Left colon (tissue), 2 donors: ENCODE measurements at regions not wholly inside any gene's neighbourhood (a gene's known extent, or its start where the extent isn't known, plus 50 kb on each side); places are given as distances from the start of the nearest gene placed in this dataset.

Experiments
- ATAC-seq: fragments of 200-7000 bp; cut with Tn5 transposase; one replicate; pipeline ENCODE4 v1.9.1; 2020; ENCODE audit warnings: mild to moderate bottlenecking, moderate library complexity
- DNase-seq, 2 donors: peaks; one replicate each; pipeline ENCODE4 v3.0.0-alpha.2; 2020
- intact Hi-C, 2 donors: fragments of 100-400 bp; cut with DNase I in 1 of 2; cut with micrococcal nuclease in 1 of 2; formaldehyde crosslinking; loops; one replicate each; pipeline versions ENCODE4 v1.11.2 to v1.14.0; 2022; cut with DNase I, micrococcal nuclease
- donor health status: DM: no; HTN: no; CAD: no.
- donor health status: DM: yes; HTN: yes; CAD: no.

DNA sequence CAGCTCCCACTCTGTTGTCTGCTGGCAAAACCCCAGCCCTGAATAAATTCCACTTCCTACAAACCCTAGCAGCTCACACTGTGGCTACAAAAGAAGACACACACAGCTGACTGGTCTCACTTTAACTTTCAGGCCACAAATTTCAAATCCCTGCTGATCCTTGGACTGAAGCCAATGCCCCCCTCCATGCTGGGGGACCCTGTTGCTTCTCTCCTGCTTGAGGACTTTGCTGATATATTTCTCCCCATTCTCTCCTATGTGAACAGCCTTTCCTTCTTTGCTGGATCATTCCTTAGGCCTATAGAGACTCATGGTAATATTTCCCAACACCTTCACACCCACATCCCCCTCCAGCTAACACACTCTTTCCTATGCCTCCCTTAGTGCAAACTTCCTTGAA lies 79.6 kb upstream of the ADRA1B start:
- DNase-seq (no peak), ATAC-seq (no peak)
- intact Hi-C loops, result no loop called here

DNA sequence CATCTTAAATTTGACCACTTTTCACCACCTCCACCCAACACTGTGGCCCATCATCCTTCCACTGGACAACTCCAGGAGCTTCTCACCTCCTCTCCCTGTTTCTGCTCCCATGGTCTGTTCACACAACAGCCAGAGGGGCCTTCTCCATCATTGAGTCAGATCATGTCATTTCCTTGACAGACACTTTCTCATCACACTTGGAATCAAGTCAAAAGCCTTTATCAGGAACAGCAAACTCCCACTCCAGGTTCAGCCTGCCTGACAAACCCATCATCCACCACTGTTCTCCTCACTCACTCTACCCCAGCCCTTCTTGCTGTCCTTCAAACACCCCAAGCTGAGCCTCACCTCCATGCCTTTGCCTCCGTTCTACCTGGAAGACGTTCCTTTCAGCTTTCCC lies 78.4 kb upstream of the ADRA1B start:
- DNase-seq (no peak), ATAC-seq (no peak)
- intact Hi-C loops, result no loop called here

DNA sequence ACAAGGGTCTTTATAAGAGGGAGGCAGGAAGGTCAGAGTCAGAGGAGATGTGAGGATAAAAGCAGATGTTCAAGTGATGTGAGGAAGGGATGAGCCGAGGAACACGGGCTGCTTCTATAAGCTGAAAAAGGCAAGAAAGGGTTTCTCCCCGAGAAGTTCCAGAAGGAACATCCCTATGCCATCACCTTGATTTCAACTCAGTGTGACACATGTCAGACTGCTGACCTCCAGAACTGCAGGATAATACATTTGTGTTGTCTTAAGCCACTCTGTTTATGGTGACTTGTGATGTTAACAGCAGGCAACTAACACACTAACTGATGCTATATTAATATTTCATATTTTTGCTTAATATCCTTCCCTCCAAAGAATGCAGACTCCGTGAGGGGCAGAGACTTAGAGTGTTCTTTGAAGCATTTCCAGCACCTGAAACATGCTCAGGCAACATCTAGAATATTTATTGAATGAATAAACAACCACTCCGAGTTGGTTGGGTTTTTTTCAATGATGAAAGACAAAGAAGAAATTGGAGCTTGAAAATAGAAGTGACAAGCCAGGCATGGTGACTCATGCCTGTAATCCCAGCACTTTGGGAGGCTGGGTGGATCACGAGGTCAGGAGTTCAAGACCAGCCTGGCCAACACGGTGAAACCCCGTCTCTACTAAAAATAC lies 77.6 kb upstream of the ADRA1B start:
- intact Hi-C loops, result no loop called here
- ATAC-seq, result no peak
- DNase-seq, result no peak

DNA sequence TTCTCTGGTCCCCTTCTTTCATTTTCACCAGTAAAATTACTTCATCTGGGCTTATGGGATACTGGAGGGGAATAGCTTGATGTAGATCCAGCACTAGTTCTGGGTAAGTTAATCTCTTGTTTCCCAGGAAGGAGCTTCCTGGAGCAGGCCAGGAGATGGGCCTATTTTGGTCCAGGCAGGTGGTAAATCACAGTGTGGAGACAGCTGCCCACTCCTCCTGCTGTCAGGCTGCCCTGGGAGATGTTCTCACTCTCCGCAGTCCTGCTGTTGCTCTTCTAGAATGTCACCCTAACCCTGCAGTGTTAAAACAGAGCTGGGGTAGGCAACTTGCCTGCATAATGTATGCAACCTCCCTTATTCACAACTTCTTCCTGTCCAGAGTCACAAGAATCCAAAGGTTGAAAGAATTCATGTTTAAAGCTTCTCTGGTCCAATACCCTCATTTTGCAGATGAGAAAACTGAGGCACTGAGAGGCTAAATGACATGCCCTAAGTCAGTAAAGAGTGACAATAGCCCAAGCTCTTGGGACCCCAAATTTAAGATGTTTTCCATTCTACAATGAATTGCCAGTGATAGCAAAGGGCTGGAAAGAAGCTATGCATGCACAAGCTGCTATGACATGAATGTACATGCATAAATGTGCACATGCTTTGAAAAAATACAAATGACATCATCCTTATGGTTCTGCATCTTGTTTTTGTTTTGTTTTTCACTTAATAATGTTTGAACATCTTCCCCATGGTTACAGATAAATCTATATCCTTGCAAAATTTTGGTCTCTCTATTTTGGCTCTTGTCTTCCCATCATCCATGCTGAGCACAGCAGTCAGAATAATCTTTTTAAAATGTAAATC lies 71.8 kb upstream of the ADRA1B start:
- ATAC-seq (no peak), DNase-seq (no peak)
- intact Hi-C loops, result no loop called here

GRCh38 chr5:159849437-159850083 lies 66.7 kb upstream of the ADRA1B start:
- ATAC-seq (no peak), DNase-seq (no peak)
- intact Hi-C loops, result no loop called here

DNA sequence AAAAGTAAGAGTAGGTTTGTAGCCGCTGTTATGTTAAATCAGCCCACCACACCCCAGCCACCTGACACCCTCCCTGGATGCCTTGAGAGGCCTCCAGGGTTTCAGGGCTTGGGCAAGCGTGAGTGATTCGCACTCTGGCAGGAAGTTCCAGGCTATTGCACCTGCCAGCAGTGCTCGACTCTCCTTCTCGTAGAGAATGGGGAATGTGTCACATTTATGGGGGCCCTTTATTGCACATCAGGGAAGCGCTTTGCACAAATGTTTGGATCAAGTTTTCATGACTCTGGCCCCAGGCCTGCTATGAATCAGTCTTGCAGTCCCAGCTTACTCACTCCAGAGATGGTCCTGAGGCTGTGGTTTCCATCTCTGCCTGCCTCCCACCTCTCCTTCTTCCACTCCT lies 66.1 kb upstream of the ADRA1B start:
- no peak for ATAC-seq
- intact Hi-C loops, result no loop called here

DNA sequence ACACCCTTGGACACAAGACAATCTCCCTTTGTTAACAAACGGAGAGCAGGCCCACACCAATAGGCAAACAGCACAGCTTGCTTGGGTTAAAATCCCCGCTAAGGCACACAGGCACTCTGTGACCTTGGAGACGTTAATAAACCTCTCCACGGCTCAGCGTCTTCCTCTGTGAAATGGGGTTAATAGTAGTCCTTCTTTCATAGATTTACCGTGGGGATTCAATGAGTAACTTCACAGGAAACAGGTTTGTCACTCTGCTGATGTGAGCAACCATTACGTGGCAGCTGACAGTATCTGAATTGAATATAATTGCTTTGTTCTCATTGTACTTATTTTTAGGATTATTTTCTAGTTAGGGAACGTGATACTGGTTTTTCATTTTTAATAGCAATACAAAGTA lies 65.2 kb upstream of the ADRA1B start:
- ATAC-seq, result no peak
- no peak for DNase-seq
- intact Hi-C loops, result no loop called here

More for the DNA sequence above, 66.1 kb upstream of the ADRA1B start:
- DNase-seq, result no peak

DNA sequence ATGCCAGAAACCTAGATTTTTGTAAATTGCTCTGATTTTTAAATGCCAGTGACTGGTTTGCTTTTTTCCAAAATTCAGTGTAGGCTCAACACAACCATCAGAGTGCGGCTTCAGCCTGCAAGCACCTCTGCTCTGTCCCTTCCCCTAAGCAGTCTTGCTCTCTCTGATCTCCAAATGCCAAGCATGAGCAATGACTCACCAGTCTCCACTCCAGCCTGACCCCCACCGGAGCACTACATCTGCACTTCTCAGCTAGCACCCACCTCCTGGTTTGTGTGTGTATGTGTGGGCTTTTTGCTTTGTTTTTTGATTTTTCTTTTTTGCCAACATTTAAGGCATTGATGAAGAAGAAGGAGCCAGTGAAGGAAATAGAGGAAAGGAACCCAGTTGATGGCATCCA lies 61.4 kb upstream of the ADRA1B start:
- intact Hi-C loops, result no loop called here
- ATAC-seq, result no peak
- DNase-seq, result no peak

DNA sequence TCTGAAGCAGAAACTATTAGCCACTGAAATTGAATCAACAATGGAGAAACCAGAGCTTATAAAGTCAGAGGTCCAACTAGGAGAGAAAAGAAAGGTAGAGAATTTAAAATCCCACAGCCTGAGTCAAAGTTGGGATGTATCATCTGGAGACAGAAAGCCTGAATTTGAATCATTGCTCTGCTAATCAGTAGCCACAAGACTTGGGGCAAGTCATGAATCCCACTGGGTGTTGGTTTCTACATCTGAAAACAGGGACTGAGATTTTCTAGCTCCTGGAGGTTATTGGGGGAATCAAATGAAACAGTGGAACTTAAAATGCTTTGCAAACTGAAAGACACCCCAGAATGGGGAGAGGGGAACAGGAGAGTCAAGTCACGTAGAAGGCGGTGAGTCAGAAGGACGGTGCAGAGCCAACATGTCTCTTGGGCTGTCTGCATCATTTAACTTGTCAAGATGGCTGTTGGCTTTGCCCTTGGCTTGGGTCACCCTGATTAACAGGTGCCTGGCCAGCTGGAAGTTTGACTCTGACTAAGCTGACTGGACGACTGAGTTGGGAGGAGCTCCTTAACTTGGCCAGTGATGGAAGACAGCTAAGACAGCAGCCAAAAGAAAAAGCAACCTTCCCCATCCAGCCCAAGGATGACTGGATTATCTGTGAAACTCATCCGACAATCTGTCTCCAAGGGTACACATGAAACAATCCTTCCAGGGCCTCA lies 60.6 kb upstream of the ADRA1B start:
- intact Hi-C loops, result no loop called here
- DNase-seq (peak in 1 of 2 donors; percentile 31), ATAC-seq (no peak)

- intact Hi-C loops, result no loop called here
- no peak for ATAC-seq
- DNase-seq, result no peak
These were observed 57.4 kb upstream of the ADRA1B start for GRCh38 chr5:159858871-159859270.

DNA sequence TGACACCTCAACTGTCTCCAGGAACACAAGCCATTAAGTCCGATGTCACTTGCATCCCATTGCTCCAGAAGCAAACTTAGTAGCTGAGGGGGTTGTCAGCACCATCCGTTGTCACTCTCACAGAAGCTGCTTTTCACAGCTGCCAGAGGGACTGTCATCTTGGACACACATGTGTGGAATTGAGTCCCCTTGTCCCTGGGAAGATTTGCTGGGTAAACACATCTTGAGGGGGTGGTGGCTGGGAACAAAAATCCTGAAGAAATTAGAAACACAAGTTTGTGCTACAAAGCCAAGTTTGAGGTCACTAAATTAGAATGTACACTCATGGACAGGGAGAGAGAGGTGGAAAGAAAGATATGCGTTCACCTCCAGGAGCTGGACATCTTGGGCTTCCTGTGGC lies 55.2 kb upstream of the ADRA1B start:
- intact Hi-C loops, result no loop called here
- ATAC-seq (no peak), DNase-seq (no peak)

- intact Hi-C loops, result no loop called here
- ATAC-seq (no peak), DNase-seq (no peak)
These were observed 51.2 kb upstream of the ADRA1B start for GRCh38 chr5:159864885-159865691.

DNA sequence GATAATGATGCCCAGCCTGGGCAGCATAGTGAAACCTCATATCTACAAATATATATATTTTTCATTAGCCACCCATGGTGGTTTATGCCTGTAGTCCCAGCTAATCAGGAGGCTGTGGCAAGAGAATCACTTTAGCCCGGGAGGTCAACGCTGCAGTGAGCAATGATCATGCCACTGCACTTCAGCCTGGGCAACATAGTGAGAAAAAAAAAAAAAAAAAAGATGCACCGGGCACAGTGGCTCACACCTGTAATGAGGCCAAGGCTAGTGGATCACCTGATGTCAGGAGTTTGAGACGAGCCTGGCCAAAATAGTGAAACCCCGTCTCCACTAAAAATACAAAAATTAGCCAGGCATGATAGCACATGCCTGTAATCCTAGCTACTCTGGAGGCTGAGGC lies 50.2 kb upstream of the ADRA1B start:
- ATAC-seq, result no peak
- intact Hi-C loops, result no loop called here

More for the DNA sequence above, 50.2 kb upstream of the ADRA1B start:
- DNase-seq, result no peak
